Activated CD4-positive, alpha-beta T cell treated with anti-CD3 and anti-CD28 coated beads, Interleukin-2, amount 50 U/mL, for 24 hours (primary cell): ENCODE measurements at regions not wholly inside any gene's neighbourhood (a gene's known extent, or its start where the extent isn't known, plus 50 kb on each side); places are given as distances from the start of the nearest gene placed in this dataset.
"Not testable (repeated sequence)": the region's sequence is repeated elsewhere in the genome, so short reads cannot be mapped to it uniquely, and the experiment has no call there.

Experiments
- DNase-seq, 2 donors: peaks; one replicate each; pipeline ENCODE4 v3.0.0-alpha.2; 2020; ENCODE audit warnings: low read depth in 1 of 2, low spot score in 1 of 2

GRCh38 chr2:83808878-83809277 is 650.2 kb downstream of the SUCLG1 start:
- no peak for DNase-seq

- DNase-seq, result no peak
Observed at GRCh38 chr2:83802604-83803003, 656.5 kb downstream of the SUCLG1 start.

GRCh38 chr2:83795777-83796176 is 663.3 kb downstream of the SUCLG1 start:
- no peak for DNase-seq

GRCh38 chr2:83790467-83790866 is 668.6 kb downstream of the SUCLG1 start:
- DNase-seq, result not testable (repeated sequence)

GRCh38 chr2:83789674-83790073 is 669.4 kb downstream of the SUCLG1 start:
- DNase-seq, result not testable (repeated sequence)

- DNase-seq, result not testable (repeated sequence)
Observed at GRCh38 chr2:83788938-83789566, 670.0 kb downstream of the SUCLG1 start.

GRCh38 chr2:83787189-83787588 is 671.9 kb downstream of the SUCLG1 start:
- DNase-seq, result no peak

- no peak for DNase-seq
Observed at GRCh38 chr2:83786140-83786539, 672.9 kb downstream of the SUCLG1 start.

GRCh38 chr2:83784947-83785346 is 674.1 kb downstream of the SUCLG1 start:
- DNase-seq, result no peak

GRCh38 chr2:83784315-83784714 is 674.8 kb downstream of the SUCLG1 start:
- DNase-seq, result no peak

- DNase-seq, result no peak
Observed at GRCh38 chr2:83782122-83782521, 677.0 kb downstream of the SUCLG1 start.

GRCh38 chr2:83764447-83765005 is 694.6 kb downstream of the SUCLG1 start:
- no peak for DNase-seq

GRCh38 chr2:83757329-83757728 is 701.8 kb downstream of the SUCLG1 start:
- no peak for DNase-seq

GRCh38 chr2:83756219-83756618 is 702.9 kb downstream of the SUCLG1 start:
- DNase-seq, result no peak

- DNase-seq, result no peak
Observed at GRCh38 chr2:83747141-83747540, 711.9 kb downstream of the SUCLG1 start.

- DNase-seq, result no peak
Observed at GRCh38 chr2:83744855-83745254, 714.2 kb downstream of the SUCLG1 start.

GRCh38 chr2:83742117-83742782 is 716.8 kb downstream of the SUCLG1 start:
- no peak for DNase-seq

- DNase-seq, result no peak
Observed at GRCh38 chr2:83730223-83730622, 728.9 kb downstream of the SUCLG1 start.

- no peak for DNase-seq
Observed at GRCh38 chr2:83725735-83726134, 733.3 kb downstream of the SUCLG1 start.

- no peak for DNase-seq
Observed at GRCh38 chr2:83705146-83705545, 753.9 kb downstream of the SUCLG1 start.

GRCh38 chr2:83703598-83703997 is 755.5 kb downstream of the SUCLG1 start:
- DNase-seq, result no peak

- no peak for DNase-seq
Observed at GRCh38 chr2:83696838-83697237, 762.2 kb downstream of the SUCLG1 start.

GRCh38 chr2:83695530-83695929 is 763.5 kb downstream of the SUCLG1 start:
- no peak for DNase-seq
